Left lobe of liver (tissue), 2 donors: ENCODE measurements at regions not wholly inside any gene's neighbourhood (a gene's known extent, or its start where the extent isn't known, plus 50 kb on each side); places are given as distances from the start of the nearest gene placed in this dataset.
"Not testable (repeated sequence)": the region's sequence is repeated elsewhere in the genome, so short reads cannot be mapped to it uniquely, and the experiment has no call there.

Experiments used
- ATAC-seq: fragments of 200-7000 bp; cut with Tn5 transposase; one replicate; pipeline ENCODE4 v1.9.1; 2020; ENCODE audit warnings: mild to moderate bottlenecking, moderate library complexity
- DNase-seq: peaks from one replicate; pipeline ENCODE4 v3.0.0-alpha.2; 2020; ENCODE audit warnings: low spot score
- donor health status: DM: no; HTN: no; CAD: no; lungs with moderate emphysema.
- donor health status: DM: no; HTN: yes; CAD: no.

DNA sequence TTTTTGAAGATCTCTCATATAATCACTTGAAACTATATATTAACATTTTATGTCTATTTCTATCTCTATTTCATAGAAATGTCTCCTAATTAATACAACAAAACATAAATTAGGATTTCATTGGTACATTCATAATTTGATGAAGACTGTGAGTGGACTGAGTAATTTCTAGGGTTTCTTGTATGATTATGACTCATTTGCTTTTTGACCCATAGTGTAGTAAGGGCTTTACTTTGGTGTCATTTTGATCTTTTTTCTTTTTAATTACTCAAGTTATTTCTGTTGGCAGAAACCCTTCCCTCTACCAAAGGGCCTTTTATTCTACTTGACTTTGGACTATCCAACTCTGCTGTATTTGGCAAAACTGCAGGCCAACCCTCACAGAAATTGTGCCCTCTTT, 207.9 kb upstream of the MAGEB16 start:
- no peak for ATAC-seq
- DNase-seq = no peak

DNA sequence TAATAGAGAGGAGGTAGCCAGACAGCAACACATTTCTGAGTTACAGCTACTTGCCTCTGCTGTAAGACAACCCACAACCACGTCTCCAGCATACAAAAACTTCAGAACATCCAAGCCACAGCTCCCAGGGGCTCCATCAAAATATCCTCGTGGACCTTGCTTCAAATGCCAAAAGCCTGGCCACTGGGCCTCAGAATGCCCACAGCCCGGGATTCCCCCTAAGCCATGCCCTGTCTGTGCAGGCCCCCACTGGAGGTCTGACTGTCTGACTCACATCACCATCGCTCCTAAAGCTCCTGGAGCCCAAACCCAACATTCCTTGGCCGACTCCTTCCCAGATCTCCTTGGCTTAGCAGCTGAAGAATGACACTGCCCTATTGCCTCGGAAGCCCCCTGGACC, 186.6 kb upstream of the MAGEB16 start:
- ATAC-seq, DNase-seq: not testable (repeated sequence)

DNA sequence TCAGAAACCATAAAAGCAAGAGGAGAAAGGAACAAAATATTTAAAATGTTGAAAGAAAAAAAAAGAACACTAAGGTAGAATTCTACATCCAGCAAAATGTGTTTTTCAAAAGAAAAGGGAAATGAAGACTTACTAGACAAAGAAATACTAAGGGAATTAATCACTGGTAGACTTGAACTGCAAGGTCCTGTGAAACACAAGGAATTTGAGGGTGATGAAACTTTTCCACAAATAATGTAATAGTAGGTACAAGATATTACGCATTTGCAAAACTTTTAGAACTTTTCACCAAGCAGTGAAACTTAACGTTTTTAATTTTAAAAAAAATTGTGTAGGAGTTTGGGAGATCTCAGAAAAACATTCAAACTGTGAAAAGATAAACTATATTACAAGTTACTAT, 180.3 kb upstream of the MAGEB16 start:
- DNase-seq = no peak
- no peak for ATAC-seq

DNA sequence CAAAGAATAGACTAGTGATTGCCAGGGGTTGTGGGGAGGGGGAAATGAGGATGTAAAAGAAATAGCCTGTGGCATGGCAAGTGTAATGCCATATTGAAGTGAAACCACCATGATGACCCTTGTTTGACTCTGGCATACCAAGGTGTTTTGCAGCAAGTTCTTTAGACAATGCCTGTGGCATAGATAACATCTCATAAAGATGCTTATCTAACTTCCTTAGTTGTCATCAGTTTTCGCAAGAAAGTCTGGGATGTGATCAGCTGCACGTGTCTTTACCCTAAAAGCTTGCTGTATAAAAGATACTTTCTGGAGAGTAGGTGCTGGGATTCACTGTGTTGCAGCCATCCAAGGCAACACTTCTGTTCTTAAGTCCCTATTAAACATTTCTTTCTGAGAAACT, 176.1 kb upstream of the MAGEB16 start:
- ATAC-seq (no peak), DNase-seq (no peak)

DNA sequence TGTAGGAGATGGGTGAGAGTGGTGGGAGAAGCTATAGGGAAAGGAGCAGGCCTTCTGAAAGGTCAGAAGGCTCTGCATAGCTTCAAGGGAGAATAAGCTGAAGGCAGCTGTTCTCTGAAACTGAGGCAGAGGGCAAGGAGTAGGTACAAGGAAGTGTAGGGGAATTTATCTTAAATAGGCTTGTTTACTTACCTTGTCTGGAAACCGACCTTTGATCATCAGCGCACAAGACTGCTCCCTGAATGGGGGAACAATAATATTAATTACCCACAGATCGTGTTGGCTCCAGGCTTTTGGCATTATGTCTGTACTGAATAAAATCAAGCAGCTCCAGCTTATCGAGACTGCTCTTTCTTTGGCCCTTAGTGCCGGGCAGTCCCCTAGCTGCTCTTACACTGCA, 175.5 kb upstream of the MAGEB16 start:
- no peak for DNase-seq
- ATAC-seq = no peak

DNA sequence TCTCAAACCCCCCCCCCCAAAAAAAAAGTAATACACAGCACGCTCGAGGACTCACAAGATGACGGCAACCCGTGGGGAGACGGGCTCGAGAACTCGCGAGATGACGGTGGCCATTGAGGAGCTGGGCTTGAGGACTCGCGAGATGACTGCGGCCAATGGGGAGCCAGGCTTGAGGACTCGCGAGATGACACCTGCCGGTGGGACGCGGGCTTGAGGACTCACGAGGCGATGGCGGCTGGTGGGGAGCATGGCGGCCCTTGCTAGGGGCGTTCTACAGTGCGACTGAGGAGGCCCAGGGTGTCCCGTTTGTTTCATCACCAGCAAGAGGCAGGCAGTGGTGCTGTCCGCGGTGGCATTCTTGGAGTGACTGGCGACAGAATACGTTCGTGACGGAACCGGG, 172.4 kb upstream of the MAGEB16 start:
- DNase-seq (no peak), ATAC-seq (no peak)

DNA sequence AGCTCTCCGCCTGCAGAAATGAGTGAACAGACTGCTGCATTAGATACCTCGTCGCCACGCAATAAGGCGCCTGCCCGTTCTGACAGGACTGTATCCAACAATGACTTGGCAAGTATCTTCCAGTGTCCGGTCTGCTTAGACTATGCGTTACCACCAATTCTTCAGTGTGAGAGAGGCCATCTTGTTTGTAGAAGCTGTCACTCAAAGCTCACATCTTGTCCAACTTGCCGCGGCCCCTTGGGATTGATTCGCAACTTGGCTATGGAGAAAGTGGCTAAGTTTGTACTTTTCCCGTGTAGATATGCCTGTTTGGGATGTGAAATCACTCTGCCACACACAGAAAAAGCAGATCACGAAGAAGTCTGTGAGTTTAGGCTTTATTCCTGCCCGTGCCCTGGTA, 172.0 kb upstream of the MAGEB16 start:
- ATAC-seq (no peak), DNase-seq (no peak)

DNA sequence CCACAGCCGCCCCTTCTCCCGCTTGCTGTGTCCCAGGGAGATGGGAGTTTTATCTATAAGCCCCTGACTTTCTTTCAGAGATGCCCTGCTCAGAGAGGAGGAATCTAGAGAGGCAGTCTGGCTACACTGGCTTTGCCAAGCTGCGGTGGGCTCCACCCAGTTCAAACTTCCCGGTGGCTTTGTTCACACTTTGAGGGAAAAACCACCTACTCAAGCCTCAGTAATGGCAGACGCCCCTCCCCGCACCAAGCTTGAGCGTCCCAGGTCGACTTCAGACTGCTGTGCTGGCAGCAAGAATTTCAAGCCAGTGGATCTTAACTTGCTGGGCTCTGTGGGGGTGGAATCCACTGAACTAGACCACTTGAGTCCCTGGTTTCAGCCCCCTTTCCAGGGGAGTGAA, 162.2 kb upstream of the MAGEB16 start:
- ATAC-seq, DNase-seq: not testable (repeated sequence)

DNA sequence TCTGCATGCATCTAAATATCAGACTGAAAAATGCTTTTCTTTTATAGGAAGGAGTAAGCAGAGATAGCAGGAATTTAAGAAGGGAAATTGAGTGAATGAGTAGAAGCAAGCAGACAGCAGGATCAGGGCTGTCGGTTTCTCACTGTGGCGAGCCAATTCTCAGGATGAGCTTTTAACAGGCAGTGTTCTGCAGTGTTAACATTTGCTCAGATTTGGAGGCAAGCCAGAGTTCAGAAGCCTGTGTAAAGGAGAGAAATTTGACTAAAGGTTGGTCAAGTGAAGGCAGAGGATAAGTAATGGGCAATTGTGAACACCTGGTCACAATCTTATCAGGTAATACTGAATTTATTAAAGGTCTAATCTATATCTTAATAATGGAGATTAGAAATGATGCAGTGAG, 133.3 kb upstream of the MAGEB16 start:
- no peak for DNase-seq
- ATAC-seq = peak; percentile 41

DNA sequence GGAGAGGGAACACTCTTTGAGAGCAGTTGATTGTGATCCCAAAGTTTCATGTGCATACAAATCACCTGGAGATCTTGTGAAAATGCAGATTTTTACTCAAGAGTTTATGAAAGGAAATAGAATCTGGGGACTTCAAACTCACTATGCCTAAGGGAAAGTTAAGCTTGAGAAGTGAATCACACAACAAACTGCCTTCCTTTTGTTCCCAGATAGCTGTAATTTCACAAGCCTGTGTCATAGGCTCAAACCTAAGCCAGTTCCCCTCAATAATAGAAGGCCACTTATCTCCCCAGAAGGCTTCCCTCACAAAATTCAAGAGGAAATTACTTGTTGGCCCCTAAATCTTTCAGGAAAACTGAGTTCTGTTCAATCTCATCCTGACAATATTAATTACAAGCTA, 132.8 kb upstream of the MAGEB16 start:
- ATAC-seq (no peak), DNase-seq (no peak)

DNA sequence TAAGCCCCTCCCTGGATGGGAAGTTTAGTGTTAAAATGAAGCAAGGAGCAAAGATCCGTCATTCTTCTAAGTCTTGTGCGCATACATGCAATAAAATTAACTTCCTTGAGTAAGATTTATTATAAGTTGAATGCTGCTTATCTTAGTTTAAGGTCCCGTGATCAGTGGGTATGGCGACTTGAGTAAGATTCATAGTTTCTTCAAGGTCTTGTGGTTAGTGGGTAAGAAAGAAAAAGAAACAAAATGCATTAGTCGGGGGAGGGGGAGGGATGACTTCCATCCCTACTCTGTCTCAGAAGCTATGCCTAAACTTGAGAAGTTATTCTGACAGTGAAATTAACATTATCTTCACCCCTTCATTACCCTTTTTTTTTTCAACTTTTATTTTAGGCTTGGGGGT, 127.3 kb upstream of the MAGEB16 start:
- ATAC-seq (no peak), DNase-seq (no peak)

DNA sequence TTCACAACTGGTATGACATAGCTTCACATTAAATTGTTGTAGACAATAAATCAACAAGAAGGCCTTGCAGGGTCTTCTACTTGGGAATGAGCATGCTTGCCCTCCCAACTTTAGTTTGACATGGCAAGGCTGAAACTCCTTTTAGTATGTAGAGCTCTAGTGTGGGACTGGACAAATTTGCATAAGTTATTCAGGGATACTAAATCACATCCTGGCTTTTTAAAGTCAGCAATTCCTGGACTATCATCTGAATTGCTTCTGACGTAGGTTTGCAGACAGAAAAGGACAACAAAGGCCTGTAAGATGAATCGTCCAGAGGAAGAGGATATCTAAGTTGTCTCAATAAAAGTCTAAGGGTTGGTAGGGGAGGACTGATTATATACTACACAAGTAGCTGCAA, 123.0 kb upstream of the MAGEB16 start:
- ATAC-seq = no peak
- DNase-seq = no peak

DNA sequence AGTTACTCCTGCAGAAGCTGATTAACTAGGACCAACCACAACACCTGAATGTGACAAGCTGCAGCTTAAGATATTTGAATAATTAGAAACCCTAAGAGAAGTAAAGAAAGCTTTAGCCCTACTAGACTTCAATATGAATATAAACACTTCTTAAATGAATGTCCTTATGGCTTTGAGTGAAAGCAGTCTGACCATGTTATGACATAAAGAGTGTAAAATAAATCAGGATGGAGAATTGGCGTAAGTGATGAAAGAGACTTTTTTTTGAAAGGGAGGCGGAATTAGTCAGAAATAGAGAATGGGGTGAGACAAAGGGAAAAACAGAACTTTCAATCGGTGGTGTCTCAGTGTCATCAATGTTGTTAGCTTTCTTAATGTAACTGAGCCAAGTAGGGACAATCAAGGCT, 117.2 kb upstream of the MAGEB16 start:
- ATAC-seq = no peak
- DNase-seq = no peak

DNA sequence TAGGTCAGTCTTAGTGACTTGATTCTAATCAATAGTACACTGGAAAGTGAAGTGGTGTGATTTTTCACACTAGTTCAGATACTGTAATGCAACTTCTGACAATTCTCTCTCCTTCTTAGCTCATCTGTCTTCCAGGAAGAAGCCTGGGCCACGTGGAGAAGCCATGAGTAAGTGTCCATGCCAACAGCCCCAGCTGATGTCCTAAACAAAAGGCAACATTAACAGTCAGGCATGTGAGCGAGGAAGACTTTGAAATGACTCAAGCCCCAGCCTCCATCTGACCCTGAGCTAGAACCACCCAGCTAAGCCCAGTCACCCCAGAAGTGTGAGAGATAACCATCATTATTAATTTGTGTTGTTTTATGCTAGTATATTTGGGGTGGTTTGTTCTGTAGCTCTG, 115.7 kb upstream of the MAGEB16 start:
- no peak for DNase-seq
- no peak for ATAC-seq

DNA sequence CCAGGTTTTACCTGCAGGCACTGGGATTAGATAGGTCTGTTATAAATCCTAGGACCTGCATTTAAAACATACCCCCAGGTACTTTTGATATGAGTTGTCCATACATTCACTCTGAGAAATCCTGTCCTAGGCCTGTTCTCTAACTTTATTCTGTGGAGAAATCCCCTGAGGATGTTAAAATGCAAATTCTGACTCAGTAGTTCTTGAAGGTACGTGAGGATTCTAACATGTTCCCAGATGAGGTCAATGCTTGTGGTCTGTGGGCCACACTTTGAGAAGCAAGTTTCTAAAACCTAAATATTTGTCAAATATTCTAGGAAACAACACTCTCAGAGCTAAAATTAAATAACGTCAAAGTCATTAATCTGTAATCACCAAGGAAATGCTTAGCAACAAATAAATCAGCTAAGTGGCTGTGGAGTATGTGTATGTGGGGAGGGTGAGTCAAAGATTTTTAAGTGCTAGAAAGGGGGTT, 101.3 kb upstream of the MAGEB16 start:
- ATAC-seq (no peak), DNase-seq (no peak)

DNA sequence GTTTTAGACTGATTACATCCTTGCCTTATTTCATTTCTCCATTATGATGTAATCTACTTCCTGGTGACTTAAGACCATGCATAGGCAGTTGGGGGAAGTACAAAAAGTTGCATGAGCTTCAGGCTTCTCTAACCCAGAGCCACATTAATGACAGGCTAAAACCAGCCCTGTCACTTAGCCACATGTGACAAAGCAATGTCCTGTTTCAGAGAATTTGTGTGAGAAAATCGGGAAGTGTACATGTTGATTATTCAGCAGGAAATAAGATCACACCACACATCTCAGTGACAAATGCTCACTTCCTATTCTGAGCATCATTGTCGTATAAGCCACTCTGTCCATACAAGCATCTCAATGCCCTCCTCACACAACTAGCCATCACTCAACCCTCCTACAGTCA, 98.5 kb upstream of the MAGEB16 start:
- ATAC-seq = no peak
- no peak for DNase-seq

DNA sequence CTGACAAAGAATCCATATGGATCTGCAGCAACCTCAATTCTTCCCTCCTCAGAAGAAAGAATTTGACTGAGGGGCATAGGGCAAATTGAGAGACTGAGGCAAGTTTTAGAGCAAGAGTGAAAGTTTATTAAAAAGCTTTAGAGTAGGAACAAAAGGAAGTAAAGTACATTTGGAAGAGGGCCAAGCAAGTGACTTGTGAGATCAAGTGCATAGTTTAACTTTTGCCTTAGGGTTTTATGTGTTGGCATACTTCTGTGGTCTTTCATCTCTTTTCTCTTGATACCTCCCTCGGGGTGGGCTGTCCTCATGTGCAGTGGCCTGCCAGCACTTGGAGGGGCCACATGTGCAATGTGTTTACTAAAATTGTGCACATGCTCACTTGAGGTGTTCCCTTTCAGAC, 98.0 kb upstream of the MAGEB16 start:
- DNase-seq (no peak), ATAC-seq (no peak)

DNA sequence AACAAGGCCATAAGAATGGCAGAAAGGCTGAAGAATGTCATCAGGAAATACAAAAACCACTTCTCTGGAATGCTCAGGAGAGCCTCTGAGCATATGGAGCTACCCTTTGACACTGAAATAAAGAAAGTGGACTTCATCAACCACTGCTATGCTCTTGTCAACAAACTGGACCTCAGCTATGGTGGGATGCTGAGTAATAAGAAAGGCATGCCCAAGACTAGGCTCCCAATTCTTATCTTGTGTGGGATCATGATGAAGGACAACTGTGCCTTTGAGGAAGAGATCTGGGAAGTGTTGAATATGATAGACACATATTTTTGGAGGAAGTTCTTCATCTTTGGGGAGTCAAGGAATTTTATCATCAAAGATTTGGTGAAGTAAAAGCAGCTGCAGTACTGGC, 86.9 kb upstream of the MAGEB16 start:
- ATAC-seq (no peak), DNase-seq (no peak)

DNA sequence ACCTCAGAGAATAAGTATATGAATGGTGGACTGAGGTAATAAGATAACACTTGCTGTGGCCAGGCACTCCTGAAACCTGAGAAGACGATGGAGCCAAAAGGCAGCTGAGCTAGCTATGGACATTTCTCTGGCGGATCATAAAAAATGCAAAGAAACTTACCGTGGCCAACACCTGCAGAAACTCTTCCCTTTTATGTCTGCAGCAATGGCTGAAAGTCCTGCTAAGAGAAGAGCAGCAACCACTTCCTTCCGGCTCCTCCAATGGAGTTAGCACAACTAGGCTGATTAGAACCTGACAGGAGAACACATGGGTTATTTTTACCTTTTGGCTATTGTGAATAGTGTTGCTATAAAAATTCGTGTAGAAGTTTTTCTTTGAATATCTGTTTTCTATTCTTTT, 76.0 kb upstream of the MAGEB16 start:
- DNase-seq (no peak), ATAC-seq (no peak)

DNA sequence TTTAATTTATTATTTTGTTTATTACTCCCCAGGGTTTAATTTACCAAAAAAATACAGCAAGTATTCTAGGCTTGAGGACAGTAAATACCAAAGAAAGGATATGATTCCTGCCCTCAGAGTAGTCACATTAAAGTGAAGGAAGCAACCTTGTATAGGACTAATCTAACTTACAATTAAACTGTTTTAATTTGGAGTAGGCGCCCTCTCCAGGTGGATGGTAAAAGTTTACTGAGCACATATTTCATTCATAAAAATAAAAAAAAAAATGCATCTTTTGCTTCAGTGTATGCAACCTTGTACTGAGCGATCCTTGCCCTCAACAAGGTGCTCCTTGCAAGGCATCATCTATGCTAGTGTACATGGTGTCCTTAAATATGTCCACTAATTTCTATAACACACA, 72.0 kb upstream of the MAGEB16 start:
- no peak for DNase-seq

DNA sequence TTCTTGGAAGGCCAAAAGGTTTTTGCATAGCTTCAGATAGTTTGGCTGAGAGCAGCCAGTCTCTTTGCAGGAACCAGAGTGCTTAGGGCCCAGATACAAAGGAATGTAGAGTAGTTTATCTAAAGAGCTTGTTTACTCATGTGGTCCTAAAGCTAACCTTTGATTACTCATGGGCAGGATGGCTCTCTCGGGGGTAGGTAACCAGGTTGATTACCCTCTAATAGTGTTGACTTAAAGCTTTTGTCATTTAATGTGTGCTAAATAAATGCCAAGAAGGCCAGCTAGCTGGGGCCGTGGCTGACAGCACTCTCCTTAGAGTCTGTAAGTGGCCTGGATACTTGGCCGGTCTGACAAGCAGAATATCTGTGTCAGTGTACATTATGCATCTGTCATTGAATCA, 69.7 kb upstream of the MAGEB16 start:
- ATAC-seq = no peak
- no peak for DNase-seq

More for the DNA sequence above, 72.0 kb upstream of the MAGEB16 start:
- peak; percentile 38 for ATAC-seq

DNA sequence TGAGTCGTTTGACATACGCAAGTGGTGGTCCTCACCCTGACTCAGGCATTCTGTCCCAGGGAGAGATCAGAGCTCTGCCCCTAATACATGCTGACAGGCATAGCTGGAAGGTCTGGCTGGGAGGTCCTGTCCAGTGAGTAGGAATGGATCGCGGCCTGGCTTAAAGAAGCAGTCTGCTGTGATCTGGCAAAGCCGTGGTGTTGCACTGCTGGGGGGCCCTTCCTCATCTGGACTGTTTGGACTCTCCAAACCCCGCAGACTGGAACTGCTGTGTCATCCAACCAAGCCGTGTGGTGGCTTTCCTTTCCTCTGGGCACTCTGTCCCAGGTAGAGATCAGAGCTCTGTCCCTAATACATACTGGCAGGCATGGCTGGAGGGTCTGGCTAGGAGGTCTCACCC, 64.3 kb upstream of the MAGEB16 start:
- ATAC-seq (no peak), DNase-seq (no peak)

DNA sequence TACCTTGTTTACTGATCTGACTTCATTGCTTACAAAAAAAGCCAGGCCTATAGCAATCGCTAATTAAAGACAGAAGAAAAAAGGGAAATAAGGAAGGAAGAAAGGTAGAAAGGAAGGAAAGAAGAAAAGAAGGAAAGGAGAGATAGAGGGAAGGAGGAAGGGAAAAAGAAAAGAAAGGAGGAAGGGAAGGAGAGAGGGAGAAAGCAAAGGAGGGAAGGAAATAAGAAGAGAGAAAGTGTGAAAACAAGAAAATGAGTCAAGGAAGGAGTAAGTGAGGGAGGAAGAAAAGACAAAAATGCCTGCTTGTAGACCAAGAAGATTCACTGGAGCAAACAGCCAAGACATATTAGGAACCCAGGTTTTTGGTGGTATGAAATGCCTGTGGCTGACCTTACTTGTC, 57.0 kb upstream of the MAGEB16 start:
- no peak for ATAC-seq
- DNase-seq = no peak

DNA sequence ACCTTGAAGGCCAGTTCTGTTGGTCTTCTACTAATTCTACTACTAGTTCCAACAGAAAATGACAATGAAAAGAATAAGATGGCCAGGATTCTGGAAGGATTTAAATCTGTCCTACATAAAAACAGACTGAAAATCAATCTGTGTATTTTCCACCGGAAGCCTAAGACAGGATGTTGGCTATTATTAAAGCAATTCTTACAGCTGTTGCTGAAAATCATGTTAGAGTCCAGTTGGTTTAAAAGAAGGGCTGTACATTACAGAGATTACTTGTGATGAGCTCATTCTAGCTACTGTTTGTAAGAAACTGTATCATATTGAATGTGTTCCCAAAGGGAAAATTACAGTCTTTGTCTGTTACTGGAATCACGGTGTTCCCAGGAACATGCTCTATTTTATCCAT, 54.8 kb upstream of the MAGEB16 start:
- no peak for DNase-seq

More for the DNA sequence above, 54.8 kb upstream of the MAGEB16 start:
- ATAC-seq = no peak
